Type B pancreatic cell (in vitro differentiated cells): ENCODE measurements at regions not wholly inside any gene's neighbourhood (a gene's known extent, or its start where the extent isn't known, plus 50 kb on each side); places are given as distances from the start of the nearest gene placed in this dataset.

ENCODE experiments used
- DNase-seq: peaks from one replicate; pipeline ENCODE4 v3.0.0; 2021; ENCODE audit warnings: mixed read lengths; ENCODE audit not compliant: unreplicated experiment; ENCODE audit errors: extremely low spot score
- H3K27ac Mint-ChIP-seq: 2 replicates; pipeline ENCODE4 v1.8.0; 2021; ENCODE audit warnings: mild to moderate bottlenecking, mixed read lengths
- H3K27me3 Mint-ChIP-seq: 2 replicates; pipeline ENCODE4 v1.8.0; 2021; ENCODE audit warnings: mixed read lengths
- H3K36me3 Mint-ChIP-seq: 2 replicates; pipeline ENCODE4 v1.8.0; 2021; ENCODE audit warnings: mixed read lengths
- H3K4me1 Mint-ChIP-seq: one replicate; pipeline ENCODE4 v1.8.0; 2021; ENCODE audit warnings: mixed read lengths; ENCODE audit not compliant: unreplicated experiment
- H3K4me3 Mint-ChIP-seq: 2 replicates; pipeline ENCODE4 v1.8.0; 2021; ENCODE audit warnings: mild to moderate bottlenecking, mixed read lengths
- H3K9me3 Mint-ChIP-seq: 2 replicates; pipeline ENCODE4 v1.8.0; 2021; ENCODE audit warnings: mixed read lengths
- TF ChIP-seq, protein P1 (sequence below): fragments of 200-600 bp; sonication (generic); conservative IDR thresholded peaks from 2 replicates; pipeline ENCODE4 v1.5.0; 2021; ENCODE audit warnings: antibody characterized with exemption, mild to moderate bottlenecking

DNA sequence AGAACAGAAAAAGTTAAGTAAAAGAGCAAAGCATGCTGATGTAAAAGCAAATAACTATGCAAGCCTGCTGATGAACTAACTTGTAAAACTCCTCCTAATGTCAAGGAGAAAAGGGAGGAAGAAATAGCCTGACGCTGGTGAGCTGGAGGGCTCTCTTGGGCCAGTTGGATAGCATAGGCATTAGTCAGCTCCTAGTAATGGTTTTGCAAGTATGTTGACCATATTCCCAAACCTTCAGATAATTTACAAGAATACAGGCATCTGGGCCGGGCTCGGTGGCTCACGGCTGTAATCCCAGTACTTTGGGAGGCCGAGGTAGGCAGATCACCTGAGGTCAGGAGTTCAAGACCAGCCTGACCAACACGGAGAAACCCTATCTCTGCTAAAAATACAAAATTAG, 871.4 kb downstream of the C12orf50 start:
- Mint-ChIP-seq H3K4me3 (no peak overlapping the region), H3K36me3 (no peaks in the 10 kb centered on the region), H3K27me3 (no peaks in the 10 kb centered on the region), H3K9me3 (no peaks in the 10 kb centered on the region), H3K27ac (no peak overlapping the region), H3K4me1 (no peaks in the 10 kb centered on the region)
- DNase-seq, result no peak
- TF ChIP-seq, protein P1, sequence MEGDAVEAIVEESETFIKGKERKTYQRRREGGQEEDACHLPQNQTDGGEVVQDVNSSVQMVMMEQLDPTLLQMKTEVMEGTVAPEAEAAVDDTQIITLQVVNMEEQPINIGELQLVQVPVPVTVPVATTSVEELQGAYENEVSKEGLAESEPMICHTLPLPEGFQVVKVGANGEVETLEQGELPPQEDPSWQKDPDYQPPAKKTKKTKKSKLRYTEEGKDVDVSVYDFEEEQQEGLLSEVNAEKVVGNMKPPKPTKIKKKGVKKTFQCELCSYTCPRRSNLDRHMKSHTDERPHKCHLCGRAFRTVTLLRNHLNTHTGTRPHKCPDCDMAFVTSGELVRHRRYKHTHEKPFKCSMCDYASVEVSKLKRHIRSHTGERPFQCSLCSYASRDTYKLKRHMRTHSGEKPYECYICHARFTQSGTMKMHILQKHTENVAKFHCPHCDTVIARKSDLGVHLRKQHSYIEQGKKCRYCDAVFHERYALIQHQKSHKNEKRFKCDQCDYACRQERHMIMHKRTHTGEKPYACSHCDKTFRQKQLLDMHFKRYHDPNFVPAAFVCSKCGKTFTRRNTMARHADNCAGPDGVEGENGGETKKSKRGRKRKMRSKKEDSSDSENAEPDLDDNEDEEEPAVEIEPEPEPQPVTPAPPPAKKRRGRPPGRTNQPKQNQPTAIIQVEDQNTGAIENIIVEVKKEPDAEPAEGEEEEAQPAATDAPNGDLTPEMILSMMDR, result no peak

DNA sequence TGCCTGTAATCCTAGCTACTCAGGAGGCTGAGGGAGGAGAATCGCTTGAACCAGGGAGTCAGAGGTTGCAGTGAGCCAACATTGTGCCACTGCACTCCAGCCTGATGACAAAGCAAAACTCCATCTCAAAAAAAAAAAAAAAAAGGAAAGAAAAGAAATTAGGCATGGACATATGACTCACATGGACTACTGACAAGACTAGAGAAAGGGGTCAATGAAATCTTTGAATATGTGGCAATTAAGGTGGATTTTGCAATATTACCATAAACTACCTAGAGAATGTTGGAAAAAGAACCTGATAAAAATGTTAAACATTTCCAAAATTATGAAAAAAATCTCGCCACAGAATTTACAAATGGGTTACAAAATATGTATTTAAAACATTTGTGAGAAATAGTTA, 873.6 kb downstream of the C12orf50 start:
- no peaks in the 10 kb centered on the region for H3K4me1 Mint-ChIP-seq
- no peaks in the 10 kb centered on the region for H3K27me3 Mint-ChIP-seq
- no peak for DNase-seq
- H3K4me3 Mint-ChIP-seq, result no peak overlapping the region
- no peaks in the 10 kb centered on the region for H3K9me3 Mint-ChIP-seq
- H3K27ac Mint-ChIP-seq, result no peak overlapping the region
- H3K36me3 Mint-ChIP-seq, result no peaks in the 10 kb centered on the region
- TF ChIP-seq, protein P1, result no peak

DNA sequence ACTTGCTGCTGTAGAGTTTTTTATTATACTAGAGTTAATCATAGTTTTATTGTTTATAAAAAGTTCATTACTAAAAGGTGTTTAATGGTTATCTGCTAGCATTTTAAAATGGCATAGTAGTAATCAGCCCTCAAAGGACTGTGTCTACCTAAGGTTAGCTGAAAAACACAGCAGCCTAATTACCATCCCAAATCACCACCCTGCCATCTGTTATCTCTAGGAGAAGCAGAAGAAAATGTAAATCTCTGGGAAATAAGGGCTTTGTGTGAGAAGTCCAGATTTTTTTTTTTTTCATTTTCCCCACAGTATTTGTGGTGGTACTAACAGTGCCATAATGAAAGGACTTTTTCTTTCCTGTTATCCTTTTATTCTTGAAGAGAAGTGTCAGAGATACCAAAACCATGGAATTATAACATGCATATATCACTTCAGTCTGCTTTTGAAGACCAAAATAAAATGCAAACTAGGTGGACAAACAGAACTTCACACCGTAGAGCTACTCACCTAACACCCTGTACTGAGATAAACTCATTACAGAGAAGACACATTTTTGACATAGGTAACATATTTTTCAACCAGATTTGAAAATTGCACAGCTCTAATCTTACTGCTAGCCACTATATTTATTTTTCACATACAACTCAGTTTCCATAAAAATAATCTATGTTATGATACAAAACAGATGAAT, 876.2 kb downstream of the C12orf50 start:
- Mint-ChIP-seq H3K27me3 (no peaks in the 10 kb centered on the region), H3K36me3 (no peaks in the 10 kb centered on the region), H3K4me1 (no peaks in the 10 kb centered on the region), H3K27ac (no peak overlapping the region), H3K9me3 (no peaks in the 10 kb centered on the region), H3K4me3 (no peak overlapping the region)
- DNase-seq, result no peak
- TF ChIP-seq, protein P1, result no peak

DNA sequence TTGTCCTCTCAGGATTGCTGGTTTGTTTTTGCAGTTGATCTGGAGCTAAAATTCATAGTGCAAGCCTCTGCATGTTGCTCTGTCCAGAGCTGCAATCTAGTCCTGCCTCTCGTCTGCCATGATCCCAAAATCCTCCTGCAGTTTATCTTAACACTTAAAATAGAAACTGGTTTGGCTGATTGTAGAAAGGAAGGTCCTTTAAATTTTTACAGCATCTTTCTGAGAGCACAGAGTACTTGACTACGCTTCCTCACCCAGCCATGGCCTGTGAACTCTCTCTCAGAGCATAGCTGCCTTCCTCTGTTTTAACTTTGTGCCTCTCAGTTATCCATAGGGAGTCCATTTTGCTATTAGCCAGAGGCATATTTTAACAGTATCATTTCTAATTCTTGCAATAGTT, 877.1 kb downstream of the C12orf50 start:
- H3K9me3 Mint-ChIP-seq, result no peaks in the 10 kb centered on the region
- H3K4me1 Mint-ChIP-seq, result no peaks in the 10 kb centered on the region
- no peaks in the 10 kb centered on the region for H3K27me3 Mint-ChIP-seq
- no peak overlapping the region for H3K4me3 Mint-ChIP-seq
- H3K36me3 Mint-ChIP-seq, result no peaks in the 10 kb centered on the region
- no peak overlapping the region for H3K27ac Mint-ChIP-seq
- TF ChIP-seq, protein P1, result no peak
- no peak for DNase-seq

DNA sequence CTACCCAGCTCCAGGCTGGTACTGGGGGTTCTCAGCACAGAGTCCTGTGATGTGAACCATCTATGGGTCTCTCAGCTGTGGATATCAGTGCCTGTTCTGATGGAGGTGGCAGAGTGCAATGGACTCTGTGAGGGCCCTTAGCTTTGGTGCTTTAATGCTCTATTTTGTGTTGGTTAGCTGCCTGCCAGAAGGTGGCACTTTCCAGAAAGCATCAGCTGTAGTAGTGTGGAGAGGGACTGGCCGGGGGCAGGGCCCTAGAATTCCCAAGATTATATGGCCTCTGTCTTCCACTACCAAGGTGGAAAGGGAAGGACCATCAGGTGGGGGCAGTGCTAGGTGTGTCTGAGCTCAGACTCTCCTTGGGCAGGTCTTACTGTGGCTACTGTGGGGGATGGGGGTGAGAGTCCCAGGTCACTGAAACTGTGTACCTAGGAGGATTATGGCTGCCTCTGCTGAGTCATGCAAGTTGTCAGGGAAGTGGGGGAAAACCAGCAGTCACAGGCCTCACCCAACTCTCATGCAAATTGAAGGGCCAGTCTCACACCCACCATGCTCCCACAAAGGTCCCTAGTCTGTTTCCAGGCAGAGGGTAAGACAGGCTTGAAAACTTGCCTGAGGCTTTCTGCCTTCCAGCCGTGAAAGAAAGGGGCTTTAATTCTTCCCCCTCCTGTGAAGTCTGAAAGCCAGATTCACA, 878.1 kb downstream of the C12orf50 start:
- no peak for DNase-seq
- TF ChIP-seq, protein P1, result no peak
- Mint-ChIP-seq H3K36me3 (no peaks in the 10 kb centered on the region), H3K27ac (no peak overlapping the region), H3K9me3 (no peaks in the 10 kb centered on the region), H3K4me1 (no peaks in the 10 kb centered on the region), H3K4me3 (no peak overlapping the region), H3K27me3 (no peaks in the 10 kb centered on the region)
